Transverse colon (tissue), 4 donors: ENCODE measurements at regions not wholly inside any gene's neighbourhood (a gene's known extent, or its start where the extent isn't known, plus 50 kb on each side); places are given as distances from the start of the nearest gene placed in this dataset.
"Not testable (repeated sequence)": the region's sequence is repeated elsewhere in the genome, so short reads cannot be mapped to it uniquely, and the experiment has no call there.

Experiments used
- DNase-seq: peaks from one replicate; pipeline ENCODE4 v3.0.0-alpha.2; 2019
- H3K27ac ChIP-seq, 4 donors: fragments of 200-600 bp; sonication (generic); 2 replicates each; pipeline ENCODE4 v1.5.1; 2016 to 2018; ENCODE audit warnings: inconsistent platforms in 4 of 4
- H3K27me3 ChIP-seq: fragments of 200-600 bp; sonication (generic); 2 replicates; pipeline ENCODE4 v1.5.1; 2017; ENCODE audit warnings: inconsistent platforms
- H3K36me3 ChIP-seq, 4 donors: fragments of 200-600 bp; sonication (generic); 2 replicates each; pipeline ENCODE4 v1.5.1; 2017 to 2019; ENCODE audit warnings: inconsistent platforms in 4 of 4
- H3K4me1 ChIP-seq, 4 donors: fragments of 200-600 bp; sonication (generic); 2 replicates each; pipeline ENCODE4 v1.5.1; 2017 to 2020; ENCODE audit warnings: inconsistent platforms in 4 of 4
- H3K4me3 ChIP-seq, 4 donors: fragments of 200-600 bp; sonication (generic); 1 replicate in 1 of 4; 2 replicates in 3 of 4; pipeline versions ENCODE4 v1.5.1 to v1.6.1; 2017 to 2019; ENCODE audit warnings: inconsistent platforms in 4 of 4
- H3K9me3 ChIP-seq, 2 donors: fragments of 200-600 bp; sonication (generic); 2 replicates each; pipeline ENCODE4 v1.5.1; 2017 to 2019; ENCODE audit warnings: inconsistent platforms in 2 of 2
- CTCF ChIP-seq, 5 experiments: fragments of 200-600 bp in 3 of 5; fragments of 450-650 bp in 2 of 5; sonication (generic) in 3 of 5; IDR thresholded peaks; 1 replicate in 2 of 5; 2 replicates in 3 of 5; pipeline ENCODE4 v1.5.1; 2016 to 2017; ENCODE audit warnings: antibody characterized with exemption in 5 of 5, inconsistent platforms in 3 of 5, mild to moderate bottlenecking in 2 of 5, moderate library complexity in 1 of 5
- EP300 ChIP-seq: sonication (generic); formaldehyde crosslinking; IDR thresholded peaks from one replicate; pipeline ENCODE4 v1.6.1; 2017; ENCODE audit warnings: antibody characterized with exemption, low read depth
- POLR2A ChIP-seq: fragments of 450-650 bp; IDR thresholded peaks from one replicate; pipeline ENCODE4 v1.6.1; 2016; ENCODE audit warnings: antibody characterized with exemption, mild to moderate bottlenecking, moderate library complexity
- POLR2AphosphoS5 ChIP-seq, 3 donors: sonication (generic); formaldehyde crosslinking; IDR thresholded peaks; one replicate each; pipeline ENCODE4 v1.6.1; 2016; ENCODE audit warnings: antibody characterized with exemption in 3 of 3
- WGBS, 2 donors: methylation state at CpG; one replicate each; pipeline ENCODE4 v1.1.5; 2018; ENCODE audit warnings: low coverage in 1 of 2; 5-methylcytosine and 5-hydroxymethylcytosine counted together
- in situ Hi-C, 4 donors: fragments of 200-750 bp; cut with MboI; loops; one replicate each; pipeline versions ENCODE4 v1.15.0 to v1.15.1; 2017; ENCODE audit warnings: low sequenced_read_pairs in 3 of 4, low pct_ligation_motif_present in 1 of 4, low pct_unique_long_range_greater_than_20kb in 1 of 4
- intact Hi-C: fragments of 100-400 bp; cut with DNase I; formaldehyde crosslinking; loops from one replicate; pipeline ENCODE4 v1.15.1; 2023; ENCODE audit warnings: low total_unique reads

GRCh38 chr3:20451170-20451569, 265.2 kb upstream of the SGO1 start:
- intact Hi-C loops (no loop called here), in situ Hi-C loops (no loop called here)
- Histone ChIP-seq H3K9me3 (peaks cover 3% of the 10 kb centered on the region in 2 donors), H3K27ac (no peak overlapping the region), H3K27me3 (no peaks in the 10 kb centered on the region), H3K36me3 (no peaks in the 10 kb centered on the region), H3K4me3 (no peak overlapping the region), H3K4me1 (no peaks in the 10 kb centered on the region)
- DNase-seq = no peak
- TF ChIP-seq CTCF (IDR thresholded peaks at IDR 0.05) (no peak), EP300 (no peak), POLR2A (no peak), POLR2AphosphoS5 (IDR thresholded peaks at IDR 0.05) (no peak)
- WGBS, 2 donors = 50% methylated on average over 1 of the region's 1 CpG; no CpG with 5 or more reads in 1 of the 2 donors

GRCh38 chr3:20450611-20451010, 264.6 kb upstream of the SGO1 start:
- in situ Hi-C loops (no loop called here), intact Hi-C loops (no loop called here)
- H3K9me3 ChIP-seq = peaks cover 3% of the 10 kb centered on the region in 2 donors
- no peaks in the 10 kb centered on the region for H3K4me1 ChIP-seq
- 66 to 80% methylated on average over 1 of the region's 1 CpG for WGBS, 2 donors
- H3K27ac ChIP-seq = no peak overlapping the region
- H3K27me3 ChIP-seq = no peaks in the 10 kb centered on the region
- H3K36me3 ChIP-seq = no peaks in the 10 kb centered on the region
- H3K4me3 ChIP-seq = no peak overlapping the region
- DNase-seq = no peak
- TF ChIP-seq POLR2AphosphoS5 (IDR thresholded peaks at IDR 0.05) (no peak), CTCF (IDR thresholded peaks at IDR 0.05) (no peak), EP300 (no peak), POLR2A (no peak)

GRCh38 chr3:20442846-20443245, 256.8 kb upstream of the SGO1 start:
- no peaks in the 10 kb centered on the region for H3K36me3 ChIP-seq
- no peak overlapping the region for H3K27ac ChIP-seq
- H3K4me1 ChIP-seq = no peaks in the 10 kb centered on the region
- no peak overlapping the region for H3K4me3 ChIP-seq
- in situ Hi-C loops = no loop called here
- H3K9me3 ChIP-seq = no peaks in the 10 kb centered on the region
- DNase-seq = no peak
- WGBS, 2 donors = 75 to 76% methylated on average over 1 of the region's 1 CpG
- intact Hi-C loops = no loop called here
- no peak for TF ChIP-seq POLR2AphosphoS5 (IDR thresholded peaks at IDR 0.05)
- TF ChIP-seq EP300 = no peak
- no peak for TF ChIP-seq CTCF (IDR thresholded peaks at IDR 0.05)
- no peak for TF ChIP-seq POLR2A
- no peaks in the 10 kb centered on the region for H3K27me3 ChIP-seq

- intact Hi-C loops, in situ Hi-C loops: not testable (repeated sequence)
Measured at GRCh38 chr3:20427268-20427667, 241.3 kb upstream of the SGO1 start.

GRCh38 chr3:20425138-20425537, 239.1 kb upstream of the SGO1 start:
- TF ChIP-seq POLR2A (no peak), EP300 (no peak), POLR2AphosphoS5 (IDR thresholded peaks at IDR 0.05) (no peak), CTCF (IDR thresholded peaks at IDR 0.05) (no peak)
- Histone ChIP-seq H3K27ac (no peak overlapping the region), H3K9me3 (peaks cover 0 to 3% of the 10 kb centered on the region in 2 donors), H3K4me1 (no peaks in the 10 kb centered on the region), H3K27me3 (no peaks in the 10 kb centered on the region), H3K4me3 (no peak overlapping the region), H3K36me3 (no peaks in the 10 kb centered on the region)
- in situ Hi-C loops (no loop called here), intact Hi-C loops (no loop called here)
- WGBS, 2 donors = 80 to 89% methylated on average over 1 of the region's 1 CpG
- DNase-seq = no peak

More at GRCh38 chr3:20427268-20427667, 241.3 kb upstream of the SGO1 start:
- WGBS, 2 donors = 42 to 61% methylated on average over 2 of the region's 2 CpGs
- H3K27me3 ChIP-seq, H3K36me3 ChIP-seq, H3K27ac ChIP-seq, H3K9me3 ChIP-seq, H3K4me3 ChIP-seq, H3K4me1 ChIP-seq, DNase-seq: not testable (repeated sequence)
